ENCODE measurements at regions not wholly inside any gene's neighbourhood (a gene's known extent, or its start where the extent isn't known, plus 50 kb on each side); places are given as distances from the start of the nearest gene placed in this dataset.
"Not testable (repeated sequence)": the region's sequence is repeated elsewhere in the genome, so short reads cannot be mapped to it uniquely, and the experiment has no call there.

GRCh38 chr6:4354181-4354580 lies 218.8 kb upstream of the ECI2 start:
- DNase-seq: no peak

- peak in 1 of 3 donors; percentile 48 for DNase-seq
These were observed 217.4 kb upstream of the ECI2 start for GRCh38 chr6:4352731-4353130.

DNA sequence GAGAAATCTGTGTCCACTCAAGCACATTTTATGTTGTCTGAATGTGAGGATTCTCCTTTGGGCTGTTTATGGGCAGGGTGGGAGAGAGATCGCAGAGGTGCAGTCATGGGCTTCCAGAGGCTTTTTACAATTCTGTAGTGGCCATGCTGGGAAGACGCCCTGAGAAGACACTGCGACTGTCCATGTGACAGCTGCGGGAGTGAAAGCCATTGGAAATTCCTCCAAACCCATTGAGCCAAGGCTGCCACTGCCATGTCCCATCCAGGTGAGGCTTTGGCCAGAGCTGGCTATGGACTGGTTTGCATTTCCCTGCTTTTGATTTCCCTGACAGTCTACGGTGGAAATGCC lies 216.9 kb upstream of the ECI2 start:
- DNase-seq: no peak

DNA sequence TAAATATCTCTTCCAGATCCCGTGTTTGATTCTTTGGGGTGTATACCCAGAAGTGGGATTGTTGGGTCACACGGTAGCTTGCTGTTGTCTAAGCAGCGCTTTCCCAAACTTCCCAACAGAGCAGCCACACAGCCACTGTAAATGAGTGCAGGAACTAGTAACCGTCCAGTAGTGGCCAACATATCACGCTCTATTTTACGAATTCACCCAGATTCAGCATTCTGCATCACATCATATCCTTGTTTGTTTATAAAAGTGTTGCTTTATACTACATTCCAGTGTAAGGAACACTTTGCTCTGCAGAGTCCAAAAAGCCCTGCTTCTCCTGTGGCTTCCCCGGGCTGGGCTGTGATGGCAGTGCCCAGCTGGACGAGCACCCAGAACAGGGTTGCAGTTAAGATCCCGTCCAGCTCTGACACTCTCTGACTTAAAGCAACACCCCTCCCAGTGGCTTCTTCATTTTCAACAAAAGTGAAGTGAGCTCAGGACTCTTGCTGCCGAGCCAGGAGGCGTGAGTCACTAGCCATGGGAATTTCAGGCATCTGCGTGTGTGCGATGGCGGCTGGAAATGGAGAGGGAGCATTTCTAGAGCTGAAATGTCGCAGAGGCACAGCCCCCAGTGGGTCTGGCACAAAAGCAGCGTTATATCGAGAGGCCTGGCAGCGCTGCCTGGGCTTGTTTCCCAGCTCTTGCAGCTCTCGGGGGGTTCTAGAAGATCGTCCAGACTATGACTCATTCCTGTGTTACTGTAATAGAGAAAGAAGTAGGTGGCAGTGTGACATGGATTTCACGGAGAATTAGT lies 216.3 kb upstream of the ECI2 start:
- peak; percentile 80 to 94 (median 93) for DNase-seq

DNA sequence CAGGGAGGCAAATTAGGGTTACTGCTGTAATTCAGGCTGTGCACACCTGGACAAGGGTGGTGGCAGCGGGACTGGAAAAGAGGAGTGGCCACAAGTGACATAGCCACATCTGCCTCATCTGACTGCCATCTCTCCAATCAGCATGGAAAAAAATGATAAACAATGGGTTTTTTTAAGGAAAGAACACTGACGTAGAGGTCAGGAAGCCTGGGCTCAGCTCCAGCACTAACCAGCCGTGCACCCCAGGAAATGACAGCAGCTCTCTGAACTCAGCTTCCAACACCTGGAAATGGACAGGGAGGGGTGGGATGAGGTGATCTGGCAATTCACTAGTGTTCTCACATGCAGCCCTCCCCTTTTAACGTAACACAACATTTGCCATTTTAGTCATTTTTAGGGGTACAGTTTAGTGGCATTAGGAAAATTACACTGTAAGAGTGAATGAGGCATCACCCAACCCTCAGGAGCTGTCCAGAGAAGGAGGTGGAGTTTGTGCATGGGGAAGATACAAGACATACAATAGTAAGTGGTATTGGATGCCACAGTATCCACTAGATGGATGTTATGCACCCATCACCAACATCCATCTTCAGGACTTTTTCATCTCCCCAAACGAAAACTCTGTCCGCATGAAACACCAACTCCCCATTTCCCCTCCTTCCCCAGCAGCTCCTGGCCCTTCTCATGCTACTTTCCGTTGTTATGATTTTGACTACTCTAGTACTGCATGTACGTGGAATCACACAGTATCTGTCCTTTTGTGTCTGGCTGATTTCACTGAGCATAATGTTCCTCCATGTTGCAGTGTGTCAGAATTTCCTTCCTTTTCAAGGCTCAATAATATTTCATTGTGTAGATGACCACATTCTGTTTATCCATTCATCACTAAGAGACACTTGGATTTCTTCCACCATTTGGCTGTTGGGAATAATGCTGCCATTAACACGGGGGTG lies 215.5 kb upstream of the ECI2 start:
- DNase-seq: peak in 1 of 3 donors; percentile 44

DNA sequence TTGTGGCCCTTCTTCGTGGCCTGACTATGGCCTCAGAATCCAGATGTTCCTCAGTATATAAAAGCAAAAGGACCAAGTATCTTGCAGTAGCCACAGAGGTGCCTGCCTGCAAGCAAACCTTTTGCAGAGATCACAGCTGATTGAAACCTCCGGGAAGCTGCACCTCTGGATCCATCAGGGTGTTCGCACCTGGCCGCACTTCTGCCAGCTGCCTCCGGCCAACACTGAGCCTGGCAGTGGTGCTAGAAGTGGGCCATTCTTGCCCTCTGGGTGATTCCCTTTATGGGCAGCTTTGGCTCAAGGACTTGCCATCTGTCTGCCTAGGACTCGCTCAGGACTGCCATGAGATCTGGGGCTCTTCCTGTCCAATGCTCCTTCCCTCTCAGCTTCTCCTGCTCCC lies 214.6 kb upstream of the ECI2 start:
- DNase-seq: no peak

GRCh38 chr6:4349323-4349722 lies 213.9 kb upstream of the ECI2 start:
- no peak for DNase-seq

DNA sequence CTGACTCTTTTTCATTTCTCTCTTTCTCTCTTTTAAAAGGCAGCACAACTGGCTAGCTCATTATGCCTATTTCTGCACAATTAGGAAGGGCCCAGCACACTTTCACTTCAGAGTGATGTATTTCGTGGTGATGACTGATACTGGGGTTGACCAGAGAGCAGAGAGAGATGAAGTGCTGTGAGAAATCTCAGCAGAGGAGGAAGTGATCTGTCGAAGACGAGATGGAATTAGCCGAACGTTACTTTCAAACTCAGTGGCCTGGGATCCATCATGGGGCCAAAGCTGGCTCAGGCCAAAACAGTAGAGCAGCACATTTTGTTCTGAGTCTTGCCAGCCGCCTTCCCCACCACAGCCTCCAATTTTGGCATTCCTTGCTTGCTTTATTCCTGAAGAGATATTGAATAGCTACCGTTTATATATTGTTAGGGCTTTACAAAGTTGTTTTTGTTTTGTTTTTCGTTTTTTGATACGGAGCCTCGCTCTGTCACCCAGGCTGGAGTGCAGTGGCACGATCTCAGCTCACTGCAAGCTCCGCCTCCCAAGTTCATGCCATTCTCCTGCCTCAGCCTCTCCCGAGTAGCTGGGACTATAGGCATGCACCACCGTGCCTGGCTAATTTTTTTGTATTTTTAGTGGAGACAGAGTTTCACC lies 213.2 kb upstream of the ECI2 start:
- DNase-seq: no peak

- no peak for DNase-seq
These were observed 212.5 kb upstream of the ECI2 start for GRCh38 chr6:4347877-4348276.

GRCh38 chr6:4346659-4347333 lies 211.4 kb upstream of the ECI2 start:
- no peak for DNase-seq

DNA sequence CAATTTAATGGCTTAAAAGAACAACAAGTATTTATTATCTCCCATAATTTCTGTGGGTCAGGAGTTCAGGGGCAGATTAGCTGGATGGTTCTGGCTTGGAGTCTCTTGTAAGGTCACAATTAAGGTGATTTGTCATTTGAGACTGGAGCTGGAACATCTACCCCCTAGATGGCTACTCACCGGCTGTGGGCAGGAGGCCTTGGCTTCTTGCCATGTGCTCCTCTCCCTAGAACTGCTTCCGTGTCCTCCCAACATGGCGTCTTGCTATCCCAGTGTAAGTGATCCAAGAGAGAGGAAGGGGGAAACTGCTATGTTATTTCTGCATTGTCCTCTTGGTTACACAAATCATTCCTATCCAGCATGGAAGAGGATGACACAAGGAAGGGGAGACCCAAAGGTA lies 210.2 kb upstream of the ECI2 start:
- DNase-seq: no peak

DNA sequence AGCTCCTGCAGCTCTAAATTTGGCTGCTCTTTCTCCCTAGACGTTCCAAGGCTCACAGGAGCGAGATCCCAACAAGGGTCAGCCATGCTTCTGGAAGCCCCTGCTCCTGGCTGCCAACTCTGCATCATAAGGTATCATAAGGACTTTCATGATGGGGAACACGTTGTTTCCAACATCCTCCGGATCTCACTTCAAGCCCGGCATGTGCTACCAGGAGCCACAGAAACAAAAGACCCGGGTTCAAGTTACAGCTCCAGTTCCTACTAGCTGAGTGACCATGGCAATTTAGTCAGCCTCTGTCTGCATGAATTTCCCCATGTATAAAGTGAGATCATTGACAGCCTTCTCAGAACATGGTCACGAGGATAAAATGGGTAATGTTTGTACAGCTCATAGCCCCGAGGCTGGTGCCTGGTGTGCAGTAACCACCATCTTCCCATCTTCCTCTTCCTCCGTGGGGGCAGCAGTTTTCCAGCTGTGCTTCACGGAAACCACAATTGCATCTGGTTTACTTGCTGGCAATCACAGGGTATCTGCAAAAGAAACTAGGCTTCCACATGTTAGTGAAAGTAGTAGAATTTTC lies 209.0 kb upstream of the ECI2 start:
- DNase-seq: peak in 1 of 3 donors; percentile 22

GRCh38 chr6:4342407-4343137 lies 207.2 kb upstream of the ECI2 start:
- no peak for DNase-seq

- DNase-seq: no peak
These were observed 205.9 kb upstream of the ECI2 start for GRCh38 chr6:4341078-4341797.

- no peak for DNase-seq
These were observed 205.2 kb upstream of the ECI2 start for GRCh38 chr6:4340544-4340943.

- no peak for DNase-seq
These were observed 203.5 kb upstream of the ECI2 start for GRCh38 chr6:4338884-4339283.

GRCh38 chr6:4336778-4337442 lies 201.5 kb upstream of the ECI2 start:
- no peak for DNase-seq

DNA sequence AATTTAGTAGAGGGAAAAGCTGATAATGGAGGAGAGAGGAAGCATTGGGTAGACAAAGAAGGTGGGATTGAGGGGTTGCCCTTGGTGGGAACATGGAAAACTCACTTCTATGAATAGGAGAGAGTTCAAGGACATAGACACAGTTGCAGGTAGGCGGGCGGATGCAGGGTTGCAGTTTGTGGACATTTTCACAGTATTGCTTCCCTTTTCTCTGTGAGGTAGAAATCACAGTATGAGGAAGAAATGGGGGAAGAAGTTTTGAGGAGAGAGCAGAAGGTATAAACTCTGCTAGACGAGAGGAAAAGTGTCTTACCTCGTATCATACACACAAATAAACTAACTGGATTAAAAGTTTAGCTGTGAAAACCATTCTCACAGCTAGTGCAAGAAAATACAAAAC lies 200.7 kb upstream of the ECI2 start:
- DNase-seq: no peak

GRCh38 chr6:4334158-4334740 lies 198.9 kb upstream of the ECI2 start:
- not testable (repeated sequence) for DNase-seq
